ENCODE measurements at regions not wholly inside any gene's neighbourhood (a gene's known extent, or its start where the extent isn't known, plus 50 kb on each side); places are given as distances from the start of the nearest gene placed in this dataset.

GRCh38 chr6:41996997-41997396, 53.3 kb upstream of the TAF8 start:
- WGBS, 2 experiments (ENCODE audit: extremely low coverage in 2 of 2, insufficient read length in 1 of 2): no CpG with 5 or more reads among the region's 2 CpGs
- Histone ChIP-seq H3K9me1 (ENCODE audit: insufficient read depth, low read length) (no peaks in the 10 kb centered on the region), H4K5ac (ENCODE audit: low read depth, low read length) (no peak overlapping the region), H3K9ac (ENCODE audit: low read depth, low read length) (no peak overlapping the region), H3K18ac (ENCODE audit: low read depth, low read length) (no peak overlapping the region), H3K23ac (ENCODE audit: low read depth, low read length) (no peak overlapping the region), H3K4ac (ENCODE audit: low read depth, low read length) (no peak overlapping the region), H3K4me2 (ENCODE audit: low read depth, low read length) (no peak overlapping the region), H4K8ac (ENCODE audit: low read depth in 2 of 2, low read length in 2 of 2) (no peak overlapping the region), H3K9me3 (ENCODE audit: control insufficient read depth, insufficient read depth, low read length) (no peaks in the 10 kb centered on the region), H2BK20ac (ENCODE audit: low read depth, low read length) (no peak overlapping the region), H3K4me1 (ENCODE audit: control insufficient read depth, insufficient read depth, low read length) (no peaks in the 10 kb centered on the region), H3K79me1 (ENCODE audit: low read depth in 1 of 2, low read length in 2 of 2) (no peaks in the 10 kb centered on the region), H2BK120ac (ENCODE audit: low read depth, low read length) (no peak overlapping the region), H3K27me3 (ENCODE audit: control insufficient read depth, insufficient read depth, low read length) (no peaks in the 10 kb centered on the region), H3K36me3 (ENCODE audit: control insufficient read depth, insufficient read depth, low read length) (no peaks in the 10 kb centered on the region), H2BK15ac (ENCODE audit: low read depth, low read length) (no peak overlapping the region), H2AK9ac (replicated peaks; ENCODE audit: low read depth, low read length, poor library complexity) (no peak overlapping the region), H3K14ac (replicated peaks; ENCODE audit: low read depth, low read length) (no peak overlapping the region), H2BK5ac (ENCODE audit: low read depth, low read length, poor library complexity, severe bottlenecking) (no peak overlapping the region), H4K91ac (ENCODE audit: insufficient read depth, low read depth, low read length) (no peak overlapping the region), H3K56ac (ENCODE audit: extremely low read depth, insufficient read depth, low read length) (no peak overlapping the region), H4K20me1 (ENCODE audit: insufficient read depth, low read length) (no peaks in the 10 kb centered on the region), H2AK5ac (ENCODE audit: low read depth, low read length) (no peak overlapping the region), H2AFZ (replicated peaks; ENCODE audit: low read length, poor library complexity) (no peak overlapping the region), H3K27ac (ENCODE audit: insufficient read depth, low read length) (no peak overlapping the region), H3K4me3 (ENCODE audit: insufficient read depth, low read depth, low read length) (no peak overlapping the region)
- TF ChIP-seq RAD21 (IDR thresholded peaks at IDR 0.05; ENCODE audit: low read length): no peak
- TF ChIP-seq NFE2L2 (IDR thresholded peaks at IDR 0.05; ENCODE audit: low read depth, low read length): no peak
- TF ChIP-seq USF2 (IDR thresholded peaks at IDR 0.05; ENCODE audit: low read depth, low read length): no peak
- TF ChIP-seq MXI1 (IDR thresholded peaks at IDR 0.05; ENCODE audit: borderline replicate concordance, low read depth, low read length): no peak
- TF ChIP-seq MAFK (IDR thresholded peaks at IDR 0.05; ENCODE audit: low read depth, low read length): no peak
- no peak for TF ChIP-seq CEBPB (IDR thresholded peaks at IDR 0.05; ENCODE audit: low read depth, low read length)
- TF ChIP-seq FOS (IDR thresholded peaks at IDR 0.05; ENCODE audit: low read depth, low read length): no peak
- no peak for TF ChIP-seq ELK1 (IDR thresholded peaks at IDR 0.05; ENCODE audit: borderline replicate concordance, low read depth, low read length)
- TF ChIP-seq CTCF (conservative IDR thresholded peaks at IDR 0.05; ENCODE audit: low read depth, low read length): no peak
- DNase-seq (no peak), ATAC-seq (ENCODE audit: low read depth) (no peak)
- intact Hi-C loops (cut with micrococcal nuclease): loop anchor here (5.0 kb wide), 1 partner anchor 35 kb away; no protein-coding TSS in a partner anchor
- in situ Hi-C loops (cut with MboI; ENCODE audit: low sequenced_read_pairs): no loop called here
- dilution Hi-C loops (cut with HindIII; ENCODE audit: low sequenced_read_pairs, unreplicated experiment): no loop called here
- ChIA-PET POLR2A (ENCODE audit: unreplicated experiment) (no interaction called here), CTCF (no interaction called here)
- BruUV-seq (replicated peaks): no TSS peak

All from IMR-90 (cell line).